Osteocyte (in vitro differentiated cells): ENCODE measurements at regions not wholly inside any gene's neighbourhood (a gene's known extent, or its start where the extent isn't known, plus 50 kb on each side); places are given as distances from the start of the nearest gene placed in this dataset.

Experiments
- DNase-seq: peaks from one replicate; pipeline ENCODE4 v3.0.0; 2021; ENCODE audit warnings: mixed read lengths; ENCODE audit not compliant: unreplicated experiment; ENCODE audit errors: extremely low spot score
- H3K27ac Mint-ChIP-seq: one replicate; pipeline ENCODE4 v1.8.0; 2021; ENCODE audit warnings: mild to moderate bottlenecking, mixed read lengths; ENCODE audit not compliant: unreplicated experiment
- H3K27me3 Mint-ChIP-seq: one replicate; pipeline ENCODE4 v1.8.0; 2021; ENCODE audit warnings: mixed read lengths; ENCODE audit not compliant: unreplicated experiment
- H3K36me3 Mint-ChIP-seq: one replicate; pipeline ENCODE4 v1.8.0; 2021; ENCODE audit warnings: mixed read lengths; ENCODE audit not compliant: unreplicated experiment
- H3K4me1 Mint-ChIP-seq: one replicate; pipeline ENCODE4 v1.8.0; 2021; ENCODE audit warnings: mixed read lengths; ENCODE audit not compliant: unreplicated experiment
- H3K4me3 Mint-ChIP-seq: one replicate; pipeline ENCODE4 v1.8.0; 2021; ENCODE audit warnings: mild to moderate bottlenecking, moderate library complexity, mixed read lengths; ENCODE audit not compliant: unreplicated experiment
- H3K9me3 Mint-ChIP-seq: one replicate; pipeline ENCODE4 v1.8.0; 2021; ENCODE audit warnings: mixed read lengths; ENCODE audit not compliant: unreplicated experiment
- CTCF ChIP-seq: fragments of 200-600 bp; sonication (generic); IDR thresholded peaks from 2 replicates; pipeline ENCODE4 v1.5.0; 2021; ENCODE audit warnings: antibody characterized with exemption, mild to moderate bottlenecking, moderate library complexity

GRCh38 chr4:163591614-163592020, 97.1 kb downstream of the TMA16 start:
- H3K36me3 Mint-ChIP-seq, result no peaks in the 10 kb centered on the region
- H3K4me1 Mint-ChIP-seq, result no peaks in the 10 kb centered on the region
- no peaks in the 10 kb centered on the region for H3K9me3 Mint-ChIP-seq
- peaks cover 10% of the 10 kb centered on the region for H3K27me3 Mint-ChIP-seq
- H3K4me3 Mint-ChIP-seq, result no peak overlapping the region
- no peak for DNase-seq
- no peak overlapping the region for H3K27ac Mint-ChIP-seq
- no peak for TF ChIP-seq CTCF

GRCh38 chr4:163592212-163592611, 97.7 kb downstream of the TMA16 start:
- no peaks in the 10 kb centered on the region for H3K4me1 Mint-ChIP-seq
- no peak overlapping the region for H3K4me3 Mint-ChIP-seq
- H3K27me3 Mint-ChIP-seq, result peaks cover 10% of the 10 kb centered on the region
- H3K27ac Mint-ChIP-seq, result no peak overlapping the region
- no peaks in the 10 kb centered on the region for H3K9me3 Mint-ChIP-seq
- TF ChIP-seq CTCF, result no peak
- no peak for DNase-seq
- no peaks in the 10 kb centered on the region for H3K36me3 Mint-ChIP-seq

- no peak overlapping the region for H3K27ac Mint-ChIP-seq
- no peak for DNase-seq
- H3K4me3 Mint-ChIP-seq, result no peak overlapping the region
- H3K4me1 Mint-ChIP-seq, result no peaks in the 10 kb centered on the region
- H3K9me3 Mint-ChIP-seq, result no peaks in the 10 kb centered on the region
- TF ChIP-seq CTCF, result no peak
- H3K27me3 Mint-ChIP-seq, result peaks cover 10% of the 10 kb centered on the region
- H3K36me3 Mint-ChIP-seq, result no peaks in the 10 kb centered on the region
Measured at GRCh38 chr4:163595580-163595979, 101.1 kb downstream of the TMA16 start.

- H3K27ac Mint-ChIP-seq, result no peak overlapping the region
- no peak overlapping the region for H3K4me3 Mint-ChIP-seq
- H3K4me1 Mint-ChIP-seq, result no peaks in the 10 kb centered on the region
- no peaks in the 10 kb centered on the region for H3K36me3 Mint-ChIP-seq
- no peak for DNase-seq
- TF ChIP-seq CTCF, result no peak
- no peaks in the 10 kb centered on the region for H3K9me3 Mint-ChIP-seq
- H3K27me3 Mint-ChIP-seq, result peaks cover 9% of the 10 kb centered on the region
Measured at GRCh38 chr4:163598028-163598427, 103.5 kb downstream of the TMA16 start.

- no peak for TF ChIP-seq CTCF
- Mint-ChIP-seq H3K27ac (no peak overlapping the region), H3K4me3 (no peak overlapping the region), H3K36me3 (no peaks in the 10 kb centered on the region), H3K9me3 (no peaks in the 10 kb centered on the region), H3K4me1 (no peaks in the 10 kb centered on the region), H3K27me3 (peaks cover 9% of the 10 kb centered on the region)
- no peak for DNase-seq
Measured at GRCh38 chr4:163598489-163598888, 104.0 kb downstream of the TMA16 start.
